H1 (cell line): ENCODE measurements at regions not wholly inside any gene's neighbourhood (a gene's known extent, or its start where the extent isn't known, plus 50 kb on each side); places are given as distances from the start of the nearest gene placed in this dataset.

Source experiments
- CTCF ChIA-PET: fragments of 300-600 bp; sonication (Branson Sonifier 250); formaldehyde crosslinking; loops from one replicate; lab custom pipeline; 2021; ENCODE audit not compliant: partially characterized antibody; lab: Charles Lee
- POLR2A ChIA-PET: fragments of 300-600 bp; sonication (Branson Sonifier 250); formaldehyde crosslinking; loops from one replicate; lab custom pipeline; 2021; ENCODE audit warnings: inconsistent platforms; ENCODE audit not compliant: partially characterized antibody; lab: Charles Lee
- DNase-seq, 2 experiments: peaks; one replicate each; pipeline versions ENCODE4 v3.0.0 to v3.0.0-alpha.2; 2010 to 2022; ENCODE audit warnings: low spot score in 2 of 2, low read depth in 1 of 2, mixed read lengths in 1 of 2
- FAIRE-seq: peaks from 2 replicates; lab custom pipeline; 2011; peaks lifted over from hg19 to GRCh38; lab: Jason Lieb, UNC
- H2AFZ ChIP-seq: 2 replicates; pipeline ENCODE4 v1.8.1; 2012; ENCODE audit warnings: low read length, inconsistent platforms
- H2AK5ac ChIP-seq: 2 replicates; pipeline ENCODE4 v1.6.1; 2013; ENCODE audit warnings: low read depth, low read length
- H2BK120ac ChIP-seq: replicated peaks from 2 replicates; pipeline ENCODE3; 2013; ENCODE audit warnings: low read depth, low read length, inconsistent platforms
- H2BK12ac ChIP-seq: 2 replicates; pipeline ENCODE4 v1.6.1; 2013; ENCODE audit warnings: low read depth, low read length
- H2BK15ac ChIP-seq: 2 replicates; pipeline ENCODE4 v1.6.1; 2013; ENCODE audit warnings: low read length
- H2BK20ac ChIP-seq: 2 replicates; pipeline ENCODE4 v1.6.1; 2013; ENCODE audit warnings: low read length
- H2BK5ac ChIP-seq: 2 replicates; pipeline ENCODE4 v1.6.1; 2013; ENCODE audit warnings: low read depth, low read length
- H3K14ac ChIP-seq: 2 replicates; pipeline ENCODE4 v1.6.1; 2013; ENCODE audit warnings: inconsistent platforms; ENCODE audit not compliant: insufficient read length
- H3K18ac ChIP-seq: 2 replicates; pipeline ENCODE4 v1.6.1; 2013; ENCODE audit warnings: low read length; ENCODE audit errors: extremely low read depth
- H3K23ac ChIP-seq: 2 replicates; pipeline ENCODE4 v1.6.1; 2013; ENCODE audit warnings: inconsistent platforms; ENCODE audit not compliant: insufficient read length
- H3K23me2 ChIP-seq: 2 replicates; pipeline ENCODE4 v1.6.1; 2013; ENCODE audit warnings: low read depth, low read length
- H3K27ac ChIP-seq: 2 replicates; pipeline ENCODE4 v1.6.1; 2011; ENCODE audit warnings: low read depth, low read length, inconsistent platforms
- H3K27me3 ChIP-seq, 4 experiments: replicated peaks in 1 of 4; 1 replicate in 1 of 4; 2 replicates in 3 of 4; pipeline versions ENCODE4 v1.6.1 to v1.8.1; 2011 to 2013; ENCODE audit warnings: low read length in 3 of 4, mild to moderate bottlenecking in 3 of 4, inconsistent platforms in 2 of 4, mixed read lengths in 2 of 4, moderate library complexity in 1 of 4; ENCODE audit not compliant: control insufficient read depth in 3 of 4, insufficient read depth in 3 of 4; ENCODE audit errors: extremely low read depth in 1 of 4
- H3K36me3 ChIP-seq, 4 experiments: 2 replicates each; pipeline versions ENCODE4 v1.6.1 to v1.8.1; 2011 to 2013; ENCODE audit warnings: mild to moderate bottlenecking in 4 of 4, low read length in 3 of 4, moderate library complexity in 2 of 4, control low read depth in 1 of 4, inconsistent platforms in 1 of 4; ENCODE audit not compliant: insufficient read depth in 4 of 4, control insufficient read depth in 2 of 4
- H3K4ac ChIP-seq: replicated peaks from 2 replicates; pipeline ENCODE3; 2013; ENCODE audit warnings: low read length, low read depth, mixed read lengths, inconsistent platforms; ENCODE audit not compliant: insufficient read length
- H3K4me1 ChIP-seq, 4 experiments: replicated peaks in 1 of 4; 1 replicate in 1 of 4; 2 replicates in 3 of 4; pipeline versions ENCODE4 v1.6.1 to v1.8.1; 2011 to 2013; ENCODE audit warnings: low read length in 3 of 4, inconsistent platforms in 2 of 4, mixed read lengths in 1 of 4; ENCODE audit not compliant: insufficient read depth in 4 of 4, control insufficient read depth in 3 of 4
- H3K4me2 ChIP-seq, 2 experiments: 2 replicates each; pipeline versions ENCODE4 v1.6.1 to v1.8.1; 2011 to 2013; ENCODE audit warnings: low read depth in 2 of 2, low read length in 2 of 2, control low read depth in 1 of 2, inconsistent platforms in 1 of 2, mild to moderate bottlenecking in 1 of 2; ENCODE audit not compliant: insufficient read depth in 1 of 2
- H3K4me3 ChIP-seq, 4 experiments: fragments of 200-600, 300-600 bp in 1 of 4; sonication (generic), shearing (Covaris generic), sonication (Bioruptor Twin) in 1 of 4; 2 replicates each; pipeline versions ENCODE4 v1.5.1 to v1.8.1; 2011 to 2016; ENCODE audit warnings: low read length in 4 of 4, low read depth in 3 of 4, control low read depth in 2 of 4, inconsistent platforms in 2 of 4, mild to moderate bottlenecking in 2 of 4, mixed read lengths in 1 of 4, moderate library complexity in 1 of 4; ENCODE audit not compliant: insufficient read depth in 2 of 4; ENCODE audit errors: extremely low read depth in 1 of 4
- H3K56ac ChIP-seq: replicated peaks from 2 replicates; pipeline ENCODE3; 2013; ENCODE audit warnings: low read depth, mild to moderate bottlenecking, mixed read lengths, low read length, inconsistent platforms; ENCODE audit not compliant: insufficient read length
- H3K79me1 ChIP-seq: 2 replicates; pipeline ENCODE4 v1.6.1; 2013; ENCODE audit warnings: low read depth, low read length, control low read depth
- H3K79me2 ChIP-seq, 2 experiments: 2 replicates each; pipeline versions ENCODE4 v1.6.1 to v1.8.1; 2012 to 2013; ENCODE audit warnings: low read length in 2 of 2, mild to moderate bottlenecking in 2 of 2, inconsistent platforms in 1 of 2; ENCODE audit not compliant: insufficient read depth in 2 of 2, control insufficient read depth in 1 of 2
- H3K9ac ChIP-seq, 4 experiments: replicated peaks in 1 of 4; 1 replicate in 1 of 4; 2 replicates in 3 of 4; pipeline versions ENCODE4 v1.6.1 to v1.8.1; 2011 to 2013; ENCODE audit warnings: low read depth in 3 of 4, low read length in 3 of 4, control low read depth in 2 of 4, mild to moderate bottlenecking in 2 of 4, moderate library complexity in 2 of 4, inconsistent platforms in 1 of 4; ENCODE audit errors: extremely low read depth in 1 of 4
- H3K9me3 ChIP-seq, 2 experiments: 2 replicates each; pipeline versions ENCODE4 v1.6.1 to v1.8.1; 2012 to 2013; ENCODE audit warnings: mild to moderate bottlenecking in 2 of 2, moderate library complexity in 2 of 2, control low read depth in 1 of 2, inconsistent platforms in 1 of 2, low read depth in 1 of 2, low read length in 1 of 2, mixed read lengths in 1 of 2; ENCODE audit not compliant: insufficient read depth in 2 of 2
- H4K20me1 ChIP-seq, 2 experiments: replicated peaks in 1 of 2; 2 replicates each; pipeline versions ENCODE3 to v1.8.1; 2011 to 2013; ENCODE audit warnings: inconsistent platforms in 2 of 2, low read length in 2 of 2, mild to moderate bottlenecking in 1 of 2; ENCODE audit not compliant: insufficient read depth in 2 of 2, control insufficient read depth in 1 of 2
- H4K5ac ChIP-seq: 2 replicates; pipeline ENCODE4 v1.6.1; 2013; ENCODE audit warnings: low read length, low read depth, mixed read lengths, inconsistent platforms; ENCODE audit not compliant: insufficient read length
- H4K8ac ChIP-seq: 2 replicates; pipeline ENCODE4 v1.8.0; 2013; ENCODE audit warnings: mild to moderate bottlenecking, moderate library complexity, low read length, inconsistent platforms; ENCODE audit not compliant: insufficient read depth; ENCODE audit errors: extremely low read depth
- H4K91ac ChIP-seq: replicated peaks from 2 replicates; pipeline ENCODE3; 2013; ENCODE audit warnings: low read length, mixed read lengths, inconsistent platforms; ENCODE audit not compliant: insufficient read length
- GABPA ChIP-seq: IDR thresholded peaks from 2 replicates; pipeline ENCODE4 v1.6.1; 2011; ENCODE audit warnings: mild to moderate bottlenecking, low read length, moderate library complexity, borderline replicate concordance; ENCODE audit not compliant: insufficient read depth
- POLR2A ChIP-seq, 2 experiments: IDR thresholded peaks; 1 replicate in 1 of 2; 2 replicates in 1 of 2; pipeline ENCODE4 v1.6.1; 2011; ENCODE audit warnings: low read depth in 2 of 2, low read length in 2 of 2, mild to moderate bottlenecking in 2 of 2; ENCODE audit errors: control extremely low read depth in 1 of 2
- RFX5 ChIP-seq: IDR thresholded peaks from 2 replicates; pipeline ENCODE4 v1.6.1; 2011; ENCODE audit warnings: low read depth, low read length, improper control_type of control experiment, borderline replicate concordance
- RNF2 ChIP-seq: fragments of 200-900, 300-1000 bp; sonication (generic); IDR thresholded peaks from 2 replicates; pipeline ENCODE4 v1.7.1; 2016; ENCODE audit warnings: borderline replicate concordance, low read depth, mild to moderate bottlenecking, antibody characterized with exemption, low read length; ENCODE audit not compliant: poor library complexity, severe bottlenecking; ENCODE audit errors: missing control alignments
- WGBS, 2 experiments: shearing (Covaris generic) in 1 of 2; methylation state at CpG; one replicate each; pipeline versions ENCODE4 v1.1.6 to v1.1.7; 2013 to 2015; ENCODE audit warnings: low lambda C conversion rate in 2 of 2, mixed read lengths in 2 of 2, inconsistent platforms in 1 of 2, low coverage in 1 of 2, missing lambda C conversion rate in 1 of 2; ENCODE audit not compliant: insufficient replicate concordance in 2 of 2, insufficient coverage in 1 of 2, insufficient read length in 1 of 2; ENCODE audit errors: extremely low coverage in 1 of 2, missing lambda C conversion rate in 1 of 2; 5-methylcytosine and 5-hydroxymethylcytosine counted together
- TF ChIP-seq, protein P1 (sequence below): IDR thresholded peaks from 2 replicates; pipeline ENCODE4 v1.6.1; 2012; ENCODE audit warnings: low read length, inconsistent platforms

GRCh38 chr12:91685917-91686316, 459.7 kb downstream of the BTG1 start:
- H4K91ac ChIP-seq = no peak overlapping the region
- H3K27me3 ChIP-seq = no peaks in the 10 kb centered on the region
- no peak overlapping the region for H2AK5ac ChIP-seq
- H4K5ac ChIP-seq = no peak overlapping the region
- ChIA-PET POLR2A (no interaction called here), CTCF (no interaction called here)
- H3K4me3 ChIP-seq = no peak overlapping the region
- H2BK15ac ChIP-seq = no peak overlapping the region
- H3K27ac ChIP-seq = no peak overlapping the region
- H3K36me3 ChIP-seq = no peaks in the 10 kb centered on the region
- no peak overlapping the region for H2BK5ac ChIP-seq
- DNase-seq = no peak
- no peak overlapping the region for H3K18ac ChIP-seq
- H3K4me2 ChIP-seq = no peak overlapping the region
- no peaks in the 10 kb centered on the region for H3K79me2 ChIP-seq
- TF ChIP-seq, protein P1, sequence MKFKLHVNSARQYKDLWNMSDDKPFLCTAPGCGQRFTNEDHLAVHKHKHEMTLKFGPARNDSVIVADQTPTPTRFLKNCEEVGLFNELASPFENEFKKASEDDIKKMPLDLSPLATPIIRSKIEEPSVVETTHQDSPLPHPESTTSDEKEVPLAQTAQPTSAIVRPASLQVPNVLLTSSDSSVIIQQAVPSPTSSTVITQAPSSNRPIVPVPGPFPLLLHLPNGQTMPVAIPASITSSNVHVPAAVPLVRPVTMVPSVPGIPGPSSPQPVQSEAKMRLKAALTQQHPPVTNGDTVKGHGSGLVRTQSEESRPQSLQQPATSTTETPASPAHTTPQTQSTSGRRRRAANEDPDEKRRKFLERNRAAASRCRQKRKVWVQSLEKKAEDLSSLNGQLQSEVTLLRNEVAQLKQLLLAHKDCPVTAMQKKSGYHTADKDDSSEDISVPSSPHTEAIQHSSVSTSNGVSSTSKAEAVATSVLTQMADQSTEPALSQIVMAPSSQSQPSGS = no peak
- TF ChIP-seq POLR2A (IDR thresholded peaks at IDR 0.05; ENCODE audit: control extremely low read depth in 1 of 2, low read depth in 2 of 2, low read length in 2 of 2) = no peak
- TF ChIP-seq GABPA = no peak
- TF ChIP-seq RNF2 = no peak
- no peak for TF ChIP-seq RFX5
- H3K4ac ChIP-seq = no peak overlapping the region
- H2BK20ac ChIP-seq = no peak overlapping the region
- no peak overlapping the region for H2BK12ac ChIP-seq
- 78% methylated on average over 2 of the region's 2 CpGs; no CpG with 5 or more reads in 1 of the 2 experiments for WGBS, 2 experiments
- no peaks in the 10 kb centered on the region for H4K20me1 ChIP-seq
- no peak overlapping the region for H3K56ac ChIP-seq
- H3K9me3 ChIP-seq = no peaks in the 10 kb centered on the region
- FAIRE-seq = no peak
- no peak overlapping the region for H4K8ac ChIP-seq
- H3K9ac ChIP-seq = no peak overlapping the region
- no peaks in the 10 kb centered on the region for H3K79me1 ChIP-seq
- H2BK120ac ChIP-seq = no peak overlapping the region
- H2AFZ ChIP-seq = no peak overlapping the region
- no peak overlapping the region for H3K14ac ChIP-seq
- no peaks in the 10 kb centered on the region for H3K4me1 ChIP-seq
- 0 out of 2 replicates have a peak, but pooled peaks cover 2% of the 10 kb centered on the region for H3K23me2 ChIP-seq
- H3K23ac ChIP-seq = no peak overlapping the region
